Hematopoietic multipotent progenitor cell treated with erythropoietin and hydrocortisone succinate and interleukin-3 and kit ligand, for 4 days (in vitro differentiated cells): ENCODE measurements at regions not wholly inside any gene's neighbourhood (a gene's known extent, or its start where the extent isn't known, plus 50 kb on each side); places are given as distances from the start of the nearest gene placed in this dataset.
"Not testable (repeated sequence)": the region's sequence is repeated elsewhere in the genome, so short reads cannot be mapped to it uniquely, and the experiment has no call there.

Source experiments
- DNase-seq: peaks from one replicate; pipeline ENCODE4 v3.0.0-alpha.2; 2015

- DNase-seq = not testable (repeated sequence)
Measured at GRCh38 chr5:85662969-85663707, 954.6 kb upstream of the COX7C start.

DNA sequence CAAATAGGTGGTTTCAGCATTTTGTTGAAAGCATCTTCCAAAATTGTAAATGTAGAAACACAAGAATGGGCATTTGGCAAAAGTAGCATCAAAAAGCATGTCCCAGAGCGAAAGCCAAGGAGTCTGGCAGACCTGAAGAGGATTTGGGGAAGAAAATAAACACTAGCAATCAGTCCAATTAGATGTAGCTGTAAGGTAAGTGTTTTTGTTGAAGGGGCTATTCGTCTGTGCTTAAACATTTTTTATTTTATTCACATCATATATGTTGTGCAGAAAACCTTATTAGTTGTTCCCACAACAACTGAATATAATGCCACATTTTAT lies 954.1 kb upstream of the COX7C start:
- no peak for DNase-seq

DNA sequence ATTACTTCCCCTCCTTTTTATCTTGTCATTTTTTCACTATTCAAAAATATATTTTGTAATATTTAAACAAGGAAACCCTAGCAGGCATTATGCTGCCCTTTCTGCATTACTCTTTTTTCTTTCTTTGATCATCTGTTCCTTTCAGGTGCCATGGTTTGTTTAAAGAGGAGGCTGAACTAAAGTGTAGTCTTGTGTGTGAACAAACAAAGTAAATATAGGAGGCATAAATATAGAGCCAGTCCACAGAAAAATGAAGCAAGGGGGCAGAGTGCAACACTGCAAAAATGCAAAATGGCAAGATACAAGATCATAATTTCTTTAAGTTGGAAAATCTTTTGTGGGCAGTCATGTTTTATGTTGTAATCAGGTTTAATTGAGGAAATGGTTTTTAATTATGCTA lies 947.3 kb upstream of the COX7C start:
- DNase-seq = no peak

DNA sequence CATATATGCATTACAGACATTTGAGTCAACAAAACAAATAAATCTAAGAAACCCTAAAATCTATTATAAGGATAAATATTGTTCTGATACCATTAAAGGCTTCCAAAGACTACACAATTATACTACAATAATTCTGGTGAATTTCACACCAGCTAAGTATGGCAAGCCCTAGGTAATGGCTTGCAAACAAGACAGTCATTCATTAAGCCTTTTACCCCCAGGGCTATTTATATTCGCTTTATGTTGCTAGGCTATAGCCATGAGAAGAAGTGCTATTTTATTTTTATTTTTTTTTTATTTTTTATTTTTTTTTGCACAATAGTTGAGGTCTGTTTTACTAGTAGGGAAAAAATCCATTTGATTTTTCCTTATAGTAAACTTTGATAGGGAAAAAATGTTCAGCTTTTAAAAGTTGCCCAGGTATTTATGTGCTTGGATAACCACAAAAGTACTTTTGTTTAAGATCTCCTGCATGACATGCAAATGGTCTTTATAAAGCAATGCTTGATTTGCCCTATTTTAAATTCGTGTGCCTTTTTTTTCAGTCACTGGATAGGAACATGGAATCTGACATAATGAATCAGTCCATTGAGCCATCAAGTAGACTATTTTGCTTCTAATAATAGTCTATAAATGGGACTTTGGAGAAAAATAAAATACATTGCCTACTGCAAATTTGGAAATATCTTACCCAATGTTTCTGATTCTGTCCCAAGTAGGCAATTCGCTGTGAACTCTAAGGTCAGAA lies 946.3 kb upstream of the COX7C start:
- DNase-seq = no peak

DNA sequence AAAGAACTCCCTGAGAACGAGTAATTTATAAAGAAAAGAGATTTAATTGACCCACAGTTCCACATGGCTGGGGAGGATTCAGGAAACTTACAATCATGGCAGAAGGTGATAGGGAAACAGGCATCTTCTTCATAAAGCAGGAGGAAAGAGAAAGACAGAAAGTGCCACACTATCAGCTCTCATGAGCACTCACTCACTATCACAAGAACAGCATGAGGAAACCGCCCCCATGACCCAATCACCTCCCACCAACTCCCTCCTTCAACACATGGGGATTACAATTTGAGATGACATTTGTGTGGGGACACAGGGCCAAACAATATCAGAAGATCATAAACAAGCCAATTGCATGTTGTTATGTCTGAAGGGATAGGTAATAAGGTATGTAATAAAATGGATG lies 935.9 kb upstream of the COX7C start:
- no peak for DNase-seq

- DNase-seq = no peak
Measured at GRCh38 chr5:85684351-85684750, 933.4 kb upstream of the COX7C start.

GRCh38 chr5:85703296-85703695 lies 914.4 kb upstream of the COX7C start:
- no peak for DNase-seq

DNA sequence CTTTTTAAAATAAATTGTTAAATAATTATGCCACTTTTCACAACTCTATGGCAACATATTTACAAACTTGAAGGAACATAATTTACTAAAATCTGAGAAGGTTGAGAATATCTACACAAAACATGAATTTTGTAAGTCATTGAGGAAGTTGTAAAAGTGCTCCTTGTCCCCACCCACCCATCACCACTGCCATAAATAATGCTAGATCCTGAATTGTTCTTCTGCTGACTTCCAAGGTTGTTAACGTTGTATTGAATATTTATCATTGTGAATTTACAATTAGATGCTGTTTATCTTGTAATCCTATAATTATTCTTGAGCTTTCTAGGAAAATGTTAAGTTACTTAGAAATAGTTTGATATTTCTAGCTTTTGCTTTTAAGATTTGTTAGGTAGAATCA lies 908.0 kb upstream of the COX7C start:
- no peak for DNase-seq

DNA sequence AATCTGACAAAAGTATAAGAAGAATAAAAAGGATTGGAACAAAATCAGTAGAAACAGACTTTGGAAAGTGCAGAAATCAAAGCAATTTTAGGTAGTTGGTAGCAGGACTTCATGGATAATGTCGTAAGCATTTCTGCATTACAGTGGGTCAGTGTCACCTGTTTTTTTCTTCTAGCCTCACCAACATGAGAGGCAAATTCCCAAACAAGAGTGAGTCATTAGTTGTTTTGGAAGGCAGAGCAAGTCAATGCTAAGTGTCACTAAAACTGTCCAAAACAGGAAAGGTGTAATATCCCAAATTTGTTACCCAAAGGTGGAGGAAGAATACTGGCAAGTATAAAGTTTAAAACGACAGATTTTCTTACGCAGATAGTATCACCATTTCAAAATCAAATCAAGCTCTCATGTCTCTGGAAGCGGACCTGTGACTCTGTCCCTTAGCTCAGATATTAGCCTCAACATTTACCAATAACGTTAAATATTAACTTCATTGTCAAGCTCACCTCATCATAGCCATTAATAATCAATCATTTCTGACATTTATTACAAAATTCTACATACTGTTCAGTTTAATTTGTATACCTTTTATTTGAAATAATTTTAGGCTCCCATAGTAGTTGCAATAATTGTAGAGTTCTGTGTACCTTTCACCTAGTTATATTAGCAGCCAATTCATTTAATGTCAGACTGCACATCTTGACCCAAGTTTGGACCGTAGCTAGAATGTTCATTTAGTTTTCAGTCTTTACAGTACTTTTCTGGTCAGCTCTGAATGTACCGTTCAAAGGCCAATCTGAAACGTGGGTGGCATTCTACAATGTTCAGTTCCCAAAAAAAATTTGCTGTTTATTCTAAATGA lies 901.2 kb upstream of the COX7C start:
- DNase-seq = no peak

- DNase-seq = no peak
Measured at GRCh38 chr5:85717203-85717563, 900.6 kb upstream of the COX7C start.

- DNase-seq = no peak
Measured at GRCh38 chr5:85732185-85732584, 885.6 kb upstream of the COX7C start.

DNA sequence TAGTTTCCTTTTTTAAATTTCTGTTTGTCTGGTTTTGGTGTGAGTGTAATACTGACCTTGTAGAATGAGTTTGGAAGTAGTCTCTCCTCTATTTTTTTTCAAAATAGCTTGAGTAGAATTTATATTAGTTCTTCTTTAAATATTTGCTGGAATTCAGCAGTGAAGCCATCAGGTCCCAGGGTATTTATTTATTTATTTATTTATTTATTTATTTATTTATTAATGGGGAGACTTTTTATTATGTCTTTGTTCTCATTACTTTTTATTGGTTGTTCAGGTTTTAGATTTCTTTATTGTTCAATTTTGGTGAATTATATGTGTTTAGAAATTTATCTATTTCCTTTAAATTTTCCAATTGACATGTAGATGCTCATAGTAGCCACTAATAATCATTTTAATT lies 875.8 kb upstream of the COX7C start:
- DNase-seq = no peak

- no peak for DNase-seq
Measured at GRCh38 chr5:85760519-85760918, 857.2 kb upstream of the COX7C start.

DNA sequence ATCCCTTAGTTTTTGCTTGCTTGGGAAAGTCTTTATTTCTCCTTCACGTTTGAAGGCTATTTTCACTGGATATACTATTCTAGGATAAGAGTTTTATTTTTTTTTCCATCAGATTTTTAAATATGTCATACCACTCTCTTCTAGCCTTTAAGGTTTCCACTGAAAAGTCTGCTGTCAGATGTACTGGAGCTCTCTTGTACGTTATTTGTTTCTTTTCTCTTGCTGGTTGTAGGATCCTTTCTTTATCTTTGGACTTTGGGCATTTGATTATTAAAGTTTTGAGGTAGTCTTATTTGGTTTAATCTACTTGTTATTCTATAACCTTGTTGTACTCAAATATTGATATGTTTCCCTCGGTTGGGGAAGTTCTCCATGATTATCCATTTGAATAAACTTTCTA lies 848.4 kb upstream of the COX7C start:
- DNase-seq = no peak

- no peak for DNase-seq
Measured at GRCh38 chr5:85784746-85785145, 833.0 kb upstream of the COX7C start.

DNA sequence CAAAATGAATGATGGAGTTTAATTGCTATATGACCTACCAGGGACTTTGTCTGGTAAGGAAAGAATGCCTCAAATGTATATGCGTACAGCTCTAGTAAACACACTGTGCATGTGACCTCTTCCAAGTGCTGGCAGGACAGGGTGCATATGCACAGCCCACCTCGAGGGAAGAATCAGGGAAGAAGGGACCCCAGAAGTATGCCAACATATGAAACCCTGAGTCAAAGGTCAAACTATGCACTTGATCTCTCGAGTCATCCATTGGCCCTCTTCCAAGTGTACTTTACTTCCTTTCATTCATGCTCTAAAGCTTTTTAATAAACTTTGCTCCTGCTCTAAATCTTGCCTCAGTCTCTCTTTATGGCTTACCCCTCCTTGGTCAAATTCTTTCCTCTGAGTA lies 804.6 kb upstream of the COX7C start:
- DNase-seq = no peak

GRCh38 chr5:85814596-85814995 lies 803.1 kb upstream of the COX7C start:
- DNase-seq = no peak

- DNase-seq = no peak
Measured at GRCh38 chr5:85823462-85824426, 794.0 kb upstream of the COX7C start.

DNA sequence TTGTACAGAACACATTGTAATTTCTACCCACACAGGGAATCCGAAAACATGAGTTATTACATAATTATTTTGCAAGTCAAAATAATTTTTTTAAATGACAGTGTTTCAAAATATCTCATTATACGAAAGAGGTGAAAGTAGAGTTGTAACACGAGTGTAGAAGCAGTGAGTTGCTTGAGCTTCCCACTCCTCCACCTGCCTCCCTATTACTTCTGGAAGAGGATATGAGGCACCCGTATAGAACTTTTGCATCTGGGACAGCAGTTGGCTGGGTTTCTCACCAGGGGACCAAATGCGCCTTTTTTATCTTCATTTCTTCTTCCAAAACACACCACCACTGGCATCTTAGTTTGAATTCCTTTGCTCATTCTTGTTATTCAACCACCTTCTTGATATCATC lies 779.0 kb upstream of the COX7C start:
- no peak for DNase-seq

DNA sequence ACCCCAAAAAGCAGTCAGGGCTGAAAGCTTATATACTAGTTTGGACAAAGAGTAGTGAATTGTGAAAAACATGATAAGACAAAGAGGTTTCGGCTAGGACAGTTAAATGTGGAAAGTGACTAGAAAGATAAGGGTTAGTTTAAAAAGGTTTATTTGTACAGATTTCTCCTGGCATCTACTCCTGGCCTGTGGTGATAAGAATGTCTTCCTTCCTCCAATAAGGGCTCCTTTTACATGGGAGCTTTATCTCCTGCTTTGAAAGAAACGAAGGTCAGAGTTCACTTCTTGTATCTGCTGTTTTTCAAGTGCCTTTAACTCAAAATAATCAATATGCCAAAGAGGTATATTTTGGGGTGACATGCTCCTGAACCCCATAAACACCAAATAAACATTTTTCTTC lies 776.1 kb upstream of the COX7C start:
- peak; percentile 19 for DNase-seq

- no peak for DNase-seq
Measured at GRCh38 chr5:85843535-85843934, 774.2 kb upstream of the COX7C start.

DNA sequence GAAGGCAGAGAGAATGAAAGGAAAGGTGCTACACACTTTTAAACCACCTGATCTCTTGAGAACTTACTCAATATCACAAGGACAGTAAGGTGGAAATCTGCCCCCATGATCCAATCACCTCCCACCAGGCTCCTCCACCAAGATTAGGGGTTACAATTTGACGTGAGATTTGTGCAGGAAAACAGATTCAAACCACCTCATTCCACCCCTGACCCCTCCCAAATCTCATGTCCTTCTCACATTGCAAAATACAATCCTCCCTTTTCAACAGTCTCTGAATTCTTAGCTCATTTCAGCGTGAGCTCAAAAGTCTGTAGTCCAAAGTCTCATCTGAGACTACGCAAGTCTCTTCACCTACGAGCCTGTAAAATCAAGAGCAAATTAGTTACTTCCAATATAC lies 768.3 kb upstream of the COX7C start:
- no peak for DNase-seq

- DNase-seq = no peak
Measured at GRCh38 chr5:85865296-85865695, 752.4 kb upstream of the COX7C start.
